ENCODE measurements at regions not wholly inside any gene's neighbourhood (a gene's known extent, or its start where the extent isn't known, plus 50 kb on each side); places are given as distances from the start of the nearest gene placed in this dataset.
"Not testable (repeated sequence)": the region's sequence is repeated elsewhere in the genome, so short reads cannot be mapped to it uniquely, and the experiment has no call there.

GRCh38 chr7:68821846-68822245, 776.4 kb upstream of the AUTS2 start:
- no peak for DNase-seq (ENCODE audit: low read depth in 4 of 4, low spot score in 3 of 4)

- no peak for DNase-seq (ENCODE audit: low read depth in 4 of 4, low spot score in 3 of 4)
Observed at GRCh38 chr7:68823996-68824780, 774.1 kb upstream of the AUTS2 start.

- DNase-seq (ENCODE audit: low read depth in 4 of 4, low spot score in 3 of 4), result no peak
Observed at GRCh38 chr7:68828575-68828974, 769.7 kb upstream of the AUTS2 start.

DNA sequence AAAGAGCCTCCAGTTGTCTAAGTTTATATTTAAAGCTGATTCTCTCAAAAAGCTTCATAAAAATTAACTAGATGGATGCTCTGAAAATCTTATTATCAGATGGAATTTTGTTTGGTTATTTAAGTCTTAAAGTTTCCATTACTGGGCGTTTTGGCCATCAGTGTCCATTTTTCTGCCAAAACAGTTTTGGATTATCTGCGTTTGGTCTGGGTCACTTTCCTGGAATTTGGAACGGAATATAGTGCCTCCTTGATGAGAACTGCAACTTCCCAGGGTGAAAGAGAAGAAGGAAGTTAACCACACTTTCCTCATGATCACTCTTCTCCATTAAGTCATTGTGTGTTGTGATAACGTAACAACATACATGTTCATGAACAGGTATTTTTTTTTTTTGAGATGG, 764.9 kb upstream of the AUTS2 start:
- DNase-seq (ENCODE audit: low read depth in 4 of 4, low spot score in 3 of 4), result no peak

DNA sequence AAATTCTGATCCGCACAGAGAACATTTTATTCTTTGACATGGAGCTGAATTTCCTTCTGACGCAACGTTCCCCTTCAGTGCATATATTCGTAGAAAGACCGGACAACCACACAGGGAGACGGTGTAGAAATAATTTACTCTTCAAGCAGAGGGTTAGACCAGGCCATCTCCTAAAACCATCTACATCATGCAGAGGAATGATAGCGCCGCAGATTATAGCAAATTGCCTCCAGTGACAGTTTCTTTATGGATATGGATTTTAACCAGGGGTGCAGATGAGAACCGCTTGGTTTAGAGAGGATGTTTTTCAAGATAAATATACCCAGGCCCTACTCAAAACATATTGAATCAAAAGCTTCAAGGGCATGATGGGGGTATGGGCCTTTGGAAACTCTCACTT, 759.3 kb upstream of the AUTS2 start:
- DNase-seq (ENCODE audit: low read depth in 4 of 4, low spot score in 3 of 4), result no peak

DNA sequence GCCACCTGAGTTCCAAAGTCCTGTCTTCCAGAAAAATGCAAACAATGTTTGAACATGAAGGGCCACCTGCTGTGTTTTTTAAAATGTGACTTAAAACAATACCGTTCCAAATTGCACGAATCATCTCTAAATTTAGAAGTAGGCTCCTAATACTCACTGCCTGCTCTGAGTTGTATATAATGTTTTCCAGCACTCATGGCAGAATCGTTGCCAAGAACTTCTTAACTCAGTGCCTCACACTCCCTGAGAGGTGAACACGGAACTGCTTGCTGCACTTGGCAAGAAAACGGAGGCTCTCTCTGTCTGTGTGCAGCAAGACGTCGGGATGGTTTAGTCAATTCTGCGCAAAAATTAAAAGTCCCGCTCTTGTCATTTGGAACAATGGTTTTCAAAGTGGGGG, 757.3 kb upstream of the AUTS2 start:
- no peak for DNase-seq (ENCODE audit: low read depth in 4 of 4, low spot score in 3 of 4)

- not testable (repeated sequence) for DNase-seq (ENCODE audit: low read depth in 4 of 4, low spot score in 3 of 4)
Observed at GRCh38 chr7:68843985-68844384, 754.3 kb upstream of the AUTS2 start.

DNA sequence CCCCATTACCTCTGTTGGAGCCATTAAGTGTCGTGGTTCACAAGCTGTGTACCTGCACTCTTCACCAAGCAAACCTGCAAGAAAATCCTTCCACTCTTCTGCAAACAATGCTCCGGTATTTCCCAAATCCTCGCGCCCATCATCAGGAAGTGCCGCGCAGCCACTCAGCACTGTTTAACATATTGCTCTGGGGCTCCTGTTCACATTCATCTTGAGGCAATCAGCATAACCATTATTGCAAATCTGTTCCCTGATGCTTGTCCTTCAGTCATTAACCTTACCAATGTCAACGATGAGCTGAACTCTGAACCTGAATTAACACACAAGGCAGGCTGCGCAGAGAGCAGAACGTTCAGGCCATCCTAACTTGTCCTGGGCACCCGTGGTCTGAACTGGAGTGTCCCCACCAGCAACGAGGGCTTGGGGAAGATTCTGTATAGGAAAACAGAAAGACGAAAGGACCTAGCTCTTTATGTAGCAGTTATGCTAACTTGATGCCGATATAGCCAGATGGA, 751.4 kb upstream of the AUTS2 start:
- no peak for DNase-seq (ENCODE audit: low read depth in 4 of 4, low spot score in 3 of 4)

DNA sequence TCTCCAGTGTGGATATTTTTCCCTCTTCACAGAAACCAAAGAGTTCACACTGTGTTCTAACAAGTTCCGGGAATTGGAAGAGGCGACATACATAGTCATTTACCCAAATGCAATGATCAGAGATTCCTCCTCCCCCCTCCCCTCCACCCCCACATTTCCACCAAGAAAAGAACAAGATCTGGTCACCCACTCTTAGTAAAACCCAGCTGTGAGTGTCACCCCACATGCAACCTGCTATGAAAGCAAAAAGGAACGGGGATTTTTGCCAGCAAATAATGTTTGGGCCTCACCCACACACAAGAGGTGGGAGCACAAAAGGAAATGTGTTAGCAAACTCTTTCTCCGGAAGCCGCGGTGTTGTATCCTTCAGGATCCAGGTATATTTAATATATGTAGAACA, 745.0 kb upstream of the AUTS2 start:
- no peak for DNase-seq (ENCODE audit: low read depth in 4 of 4, low spot score in 3 of 4)

DNA sequence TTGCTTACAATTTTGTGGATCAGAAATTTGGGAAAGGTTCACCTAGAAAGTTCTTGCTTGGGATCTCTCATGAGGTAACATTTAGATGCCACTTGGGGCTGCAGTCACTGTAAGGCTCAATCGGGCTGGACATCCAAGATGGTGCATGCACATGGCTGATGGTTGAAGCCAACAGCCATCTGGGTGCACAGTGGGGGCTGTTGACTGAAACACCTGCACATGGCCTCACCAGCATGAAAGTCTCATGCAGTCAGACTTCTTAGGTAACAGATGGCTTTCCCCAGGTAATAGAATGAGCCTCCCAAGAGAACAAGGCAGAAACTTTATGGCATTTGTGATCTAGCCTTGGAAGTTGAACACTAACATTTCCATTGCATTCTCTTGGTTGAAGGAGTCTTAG, 740.7 kb upstream of the AUTS2 start:
- DNase-seq (ENCODE audit: low read depth in 4 of 4, low spot score in 3 of 4), result no peak

GRCh38 chr7:68858497-68858896, 739.8 kb upstream of the AUTS2 start:
- DNase-seq (ENCODE audit: low read depth in 4 of 4, low spot score in 3 of 4), result no peak

- DNase-seq (ENCODE audit: low read depth in 4 of 4, low spot score in 3 of 4), result no peak
Observed at GRCh38 chr7:68861171-68861570, 737.1 kb upstream of the AUTS2 start.

DNA sequence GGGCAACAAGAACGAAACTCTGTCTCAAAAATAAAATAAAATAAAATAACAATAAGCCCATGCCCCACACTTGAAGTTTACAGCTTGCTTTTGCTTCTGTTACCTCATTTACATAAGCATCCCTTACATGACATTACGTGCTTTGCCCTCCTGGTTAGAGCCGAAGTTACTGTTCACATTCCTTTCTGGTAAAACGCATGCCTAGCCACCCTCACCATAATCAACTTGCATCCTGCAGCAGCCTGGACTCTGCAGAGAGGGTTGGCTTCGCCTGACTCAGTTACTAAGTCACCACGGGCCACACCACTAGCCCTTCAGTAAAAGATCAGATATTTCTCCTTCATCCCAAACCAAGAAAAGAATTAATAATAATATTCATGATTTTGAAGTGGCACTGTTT, 736.0 kb upstream of the AUTS2 start:
- no peak for DNase-seq (ENCODE audit: low read depth in 4 of 4, low spot score in 3 of 4)

DNA sequence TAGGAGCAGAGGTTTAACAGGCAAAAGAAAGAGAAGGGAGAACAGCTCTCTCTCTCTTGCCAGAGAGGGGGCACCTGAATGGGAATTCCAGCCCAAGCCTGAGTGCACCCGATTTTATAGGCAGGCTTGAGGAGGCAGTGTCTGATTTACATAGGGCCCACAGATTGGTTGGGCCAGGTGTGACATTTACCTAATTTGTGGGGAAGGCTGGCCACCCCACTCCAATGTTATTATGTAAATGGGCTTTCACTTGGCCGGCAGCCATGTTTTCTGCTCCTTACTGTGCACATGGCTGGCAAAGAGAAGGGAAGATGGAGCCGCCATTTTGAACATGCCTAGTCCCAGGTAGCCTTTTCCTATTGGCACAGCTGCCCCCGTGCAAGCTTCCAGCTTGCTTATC, 735.5 kb upstream of the AUTS2 start:
- no peak for DNase-seq (ENCODE audit: low read depth in 4 of 4, low spot score in 3 of 4)

DNA sequence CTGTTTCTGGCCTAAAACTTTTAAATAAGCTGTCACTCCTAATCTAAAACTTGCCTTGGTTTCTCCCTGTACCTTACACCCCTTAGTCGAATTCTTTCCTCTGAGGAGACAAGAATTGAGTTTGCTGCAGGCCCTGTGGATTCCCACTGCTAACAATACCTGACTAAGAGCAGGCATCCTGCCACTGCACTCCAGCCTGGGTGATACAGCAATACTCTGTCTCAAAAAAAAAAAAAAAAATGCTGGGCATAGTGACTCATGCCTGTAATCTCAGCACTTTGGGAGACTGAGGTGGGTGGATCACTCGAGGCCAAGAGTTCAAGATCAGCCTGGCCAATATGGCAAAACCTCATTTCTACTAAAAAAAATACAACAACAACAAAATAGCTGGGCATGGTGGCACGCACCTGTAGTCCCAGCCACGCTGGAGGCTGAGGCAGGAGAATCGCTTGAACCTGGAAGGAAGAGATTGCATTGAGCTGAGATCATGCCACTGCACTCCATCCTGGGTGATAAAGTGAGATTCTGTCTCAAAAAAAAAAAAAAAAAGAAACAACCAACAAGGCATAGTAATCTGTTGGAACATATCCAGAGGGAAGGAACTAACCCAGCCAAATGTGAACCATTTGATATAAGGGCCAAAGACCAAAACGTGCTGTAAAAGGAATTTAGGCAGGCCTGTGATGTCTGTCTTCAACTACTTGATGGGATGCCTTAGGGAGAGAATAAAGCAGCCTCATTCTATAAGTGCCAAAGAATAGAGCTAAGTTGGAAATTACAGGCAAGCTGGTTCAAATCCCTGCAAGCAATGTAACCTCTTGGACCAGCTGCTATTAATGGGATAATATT, 732.7 kb upstream of the AUTS2 start:
- DNase-seq (ENCODE audit: low read depth in 4 of 4, low spot score in 3 of 4), result no peak

DNA sequence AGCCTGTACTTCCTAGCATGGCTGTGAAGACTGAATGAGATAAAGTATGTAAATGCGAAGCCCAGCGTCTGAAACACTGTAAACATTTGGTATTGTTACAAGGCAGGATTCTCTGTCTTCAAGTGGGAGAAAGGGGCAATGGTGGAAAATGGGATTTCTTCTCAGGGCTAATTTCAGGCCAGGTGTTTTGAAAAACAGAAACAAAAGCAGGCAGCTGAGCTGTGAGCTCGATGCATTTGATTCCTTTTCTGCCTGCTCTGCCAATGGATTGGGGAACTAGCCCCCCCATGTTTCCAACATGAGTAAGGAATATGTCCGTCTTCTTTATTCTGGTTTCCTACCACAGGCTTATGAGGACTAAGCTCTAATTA, 732.1 kb upstream of the AUTS2 start:
- no peak for DNase-seq (ENCODE audit: low read depth in 4 of 4, low spot score in 3 of 4)

- DNase-seq (ENCODE audit: low read depth in 4 of 4, low spot score in 3 of 4), result not testable (repeated sequence)
Observed at GRCh38 chr7:68866721-68867120, 731.6 kb upstream of the AUTS2 start.

DNA sequence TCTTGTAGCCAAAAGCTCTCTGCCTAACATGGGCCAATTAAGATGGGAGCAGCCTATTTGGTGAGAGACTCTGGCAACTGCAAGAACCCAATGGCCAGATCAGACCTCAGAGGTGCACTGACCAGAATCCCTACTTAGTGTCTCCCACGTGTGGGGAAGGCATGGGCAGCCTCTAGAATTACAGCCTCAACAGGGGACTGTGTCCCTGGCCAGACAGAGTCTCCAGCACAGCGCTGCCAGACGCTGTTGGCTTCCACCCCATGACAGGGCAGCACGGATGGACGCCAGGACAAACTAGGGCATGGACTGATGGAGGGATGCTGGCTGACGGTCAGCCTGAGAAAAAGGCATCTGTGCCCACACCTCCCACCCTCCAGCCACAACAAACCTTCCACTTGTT, 729.3 kb upstream of the AUTS2 start:
- no peak for DNase-seq (ENCODE audit: low read depth in 4 of 4, low spot score in 3 of 4)

DNA sequence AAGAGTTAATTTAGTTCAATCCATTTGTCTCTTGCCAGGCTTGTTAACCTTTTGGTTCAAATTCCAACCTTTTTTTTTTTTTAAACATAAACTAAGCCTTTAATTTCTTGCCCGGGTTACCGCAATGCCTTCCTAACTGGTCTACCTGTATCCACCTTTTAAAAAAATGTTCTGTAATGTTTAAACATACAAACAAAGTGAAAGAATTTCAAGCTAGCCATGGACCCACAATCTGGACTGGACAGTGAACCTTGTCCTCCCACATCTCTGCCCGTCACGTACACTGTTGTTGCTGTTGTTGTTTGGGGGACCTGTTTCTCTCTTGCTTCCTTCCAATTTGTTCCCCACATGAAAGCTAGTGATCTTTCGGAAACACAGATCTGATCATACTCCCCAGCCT, 724.7 kb upstream of the AUTS2 start:
- no peak for DNase-seq (ENCODE audit: low read depth in 4 of 4, low spot score in 3 of 4)

DNA sequence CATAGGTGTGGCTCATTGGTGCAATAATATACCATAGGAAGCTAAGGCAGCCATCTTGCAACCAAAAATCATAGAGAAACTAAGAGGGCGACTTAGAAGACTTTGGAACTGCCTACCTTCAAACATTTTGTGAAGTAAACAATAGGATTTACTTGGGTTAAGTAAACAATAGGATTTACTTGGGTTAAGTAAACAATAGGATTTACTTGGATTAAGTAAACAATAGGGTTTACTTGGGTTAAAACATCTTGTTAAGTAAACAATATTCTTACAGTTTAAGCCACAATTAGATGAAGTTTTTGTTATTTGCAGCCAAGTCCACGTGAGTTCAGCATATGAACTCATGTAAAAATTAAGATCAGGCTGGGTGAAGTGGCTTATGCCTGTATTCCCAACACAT, 722.4 kb upstream of the AUTS2 start:
- no peak for DNase-seq (ENCODE audit: low read depth in 4 of 4, low spot score in 3 of 4)

- DNase-seq (ENCODE audit: low read depth in 4 of 4, low spot score in 3 of 4), result not testable (repeated sequence)
Observed at GRCh38 chr7:68887116-68887515, 711.2 kb upstream of the AUTS2 start.

DNA sequence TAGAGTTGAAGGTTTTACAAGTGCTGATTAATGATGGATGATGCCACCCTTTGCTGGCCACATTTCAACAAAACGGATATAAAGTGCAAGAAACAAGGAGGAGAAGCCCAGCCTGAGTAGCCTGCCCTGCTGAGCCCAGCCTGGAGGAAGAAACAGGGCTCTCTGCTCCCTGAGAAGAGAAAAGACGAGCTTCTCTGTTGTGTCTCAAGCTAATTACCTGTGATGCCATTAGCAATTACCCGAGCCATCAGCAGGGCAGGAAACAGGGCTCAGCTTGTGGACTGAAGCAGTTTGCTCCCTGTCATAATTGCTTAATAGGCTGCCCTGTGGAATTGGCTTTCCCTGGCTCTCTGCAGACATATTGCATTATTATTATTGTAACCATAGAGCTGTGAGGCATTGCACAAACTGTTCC, 709.3 kb upstream of the AUTS2 start:
- DNase-seq (ENCODE audit: low read depth in 4 of 4, low spot score in 3 of 4), result no peak

All from left renal pelvis (tissue), 4 donors.